ENCODE measurements at regions not wholly inside any gene's neighbourhood (a gene's known extent, or its start where the extent isn't known, plus 50 kb on each side); places are given as distances from the start of the nearest gene placed in this dataset.

- TF ChIP-seq, protein P1, sequence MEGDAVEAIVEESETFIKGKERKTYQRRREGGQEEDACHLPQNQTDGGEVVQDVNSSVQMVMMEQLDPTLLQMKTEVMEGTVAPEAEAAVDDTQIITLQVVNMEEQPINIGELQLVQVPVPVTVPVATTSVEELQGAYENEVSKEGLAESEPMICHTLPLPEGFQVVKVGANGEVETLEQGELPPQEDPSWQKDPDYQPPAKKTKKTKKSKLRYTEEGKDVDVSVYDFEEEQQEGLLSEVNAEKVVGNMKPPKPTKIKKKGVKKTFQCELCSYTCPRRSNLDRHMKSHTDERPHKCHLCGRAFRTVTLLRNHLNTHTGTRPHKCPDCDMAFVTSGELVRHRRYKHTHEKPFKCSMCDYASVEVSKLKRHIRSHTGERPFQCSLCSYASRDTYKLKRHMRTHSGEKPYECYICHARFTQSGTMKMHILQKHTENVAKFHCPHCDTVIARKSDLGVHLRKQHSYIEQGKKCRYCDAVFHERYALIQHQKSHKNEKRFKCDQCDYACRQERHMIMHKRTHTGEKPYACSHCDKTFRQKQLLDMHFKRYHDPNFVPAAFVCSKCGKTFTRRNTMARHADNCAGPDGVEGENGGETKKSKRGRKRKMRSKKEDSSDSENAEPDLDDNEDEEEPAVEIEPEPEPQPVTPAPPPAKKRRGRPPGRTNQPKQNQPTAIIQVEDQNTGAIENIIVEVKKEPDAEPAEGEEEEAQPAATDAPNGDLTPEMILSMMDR (IDR thresholded peaks at IDR 0.05), result no peak
- TF ChIP-seq EZH2 (IDR thresholded peaks at IDR 0.05) (no peak), EZH2phosphoT487 (IDR thresholded peaks at IDR 0.05) (no peak)
Observed at GRCh38 chr7:46756996-46757395, 824.9 kb downstream of the TNS3 start.
